ENCODE measurements at regions not wholly inside any gene's neighbourhood (a gene's known extent, or its start where the extent isn't known, plus 50 kb on each side); places are given as distances from the start of the nearest gene placed in this dataset.

GRCh38 chr5:167014401-167015056 lies 1276.9 kb upstream of the WWC1 start:
- intact Hi-C loops (cut with DNase I) = no loop called here
- ATAC-seq = no peak
- no peak for DNase-seq

- intact Hi-C loops (cut with DNase I) = no loop called here
- DNase-seq (no peak), ATAC-seq (no peak)
Observed at GRCh38 chr5:167020418-167020817, 1271.0 kb upstream of the WWC1 start.

GRCh38 chr5:167029488-167029887 lies 1262.0 kb upstream of the WWC1 start:
- intact Hi-C loops (cut with DNase I) = no loop called here
- DNase-seq = no peak
- no peak for ATAC-seq

GRCh38 chr5:167030500-167031120 lies 1260.8 kb upstream of the WWC1 start:
- ATAC-seq = no peak
- no peak for DNase-seq
- intact Hi-C loops (cut with DNase I) = no loop called here

- DNase-seq (no peak), ATAC-seq (no peak)
- intact Hi-C loops (cut with DNase I) = no loop called here
Observed at GRCh38 chr5:167036585-167036984, 1254.9 kb upstream of the WWC1 start.

GRCh38 chr5:167049043-167049663 lies 1242.3 kb upstream of the WWC1 start:
- ATAC-seq = peak; percentile 41 to 45
- no peak for DNase-seq
- intact Hi-C loops (cut with DNase I) = loop anchor here in 1 of 2 donors (10.0 kb wide), 1 partner anchor 1414 kb away; no protein-coding TSS in a partner anchor

- intact Hi-C loops (cut with DNase I) = loop anchor here in 1 of 2 donors (10.0 kb wide), 1 partner anchor 1415 kb away; no protein-coding TSS in a partner anchor
- DNase-seq (no peak), ATAC-seq (no peak)
Observed at GRCh38 chr5:167049771-167050567, 1241.5 kb upstream of the WWC1 start.

GRCh38 chr5:167050568-167051401 lies 1240.7 kb upstream of the WWC1 start:
- intact Hi-C loops (cut with DNase I) = no loop called here
- DNase-seq (no peak), ATAC-seq (peak in 1 of 2 donors; percentile 26)

- ATAC-seq = no peak
- intact Hi-C loops (cut with DNase I) = no loop called here
- no peak for DNase-seq
Observed at GRCh38 chr5:167051402-167051768, 1240.1 kb upstream of the WWC1 start.

GRCh38 chr5:167052791-167053190 lies 1238.7 kb upstream of the WWC1 start:
- DNase-seq (no peak), ATAC-seq (no peak)
- intact Hi-C loops (cut with DNase I) = no loop called here

- DNase-seq (no peak), ATAC-seq (peak; percentile 41 to 79)
- intact Hi-C loops (cut with DNase I) = no loop called here
Observed at GRCh38 chr5:167057665-167058064, 1233.8 kb upstream of the WWC1 start.

- ATAC-seq (no peak), DNase-seq (no peak)
- intact Hi-C loops (cut with DNase I) = no loop called here
Observed at GRCh38 chr5:167061695-167062094, 1229.8 kb upstream of the WWC1 start.

GRCh38 chr5:167063116-167063515 lies 1228.3 kb upstream of the WWC1 start:
- no peak for ATAC-seq
- DNase-seq = no peak
- intact Hi-C loops (cut with DNase I) = no loop called here

- ATAC-seq = no peak
- no peak for DNase-seq
- intact Hi-C loops (cut with DNase I) = no loop called here
Observed at GRCh38 chr5:167063788-167064187, 1227.7 kb upstream of the WWC1 start.

- ATAC-seq (no peak), DNase-seq (no peak)
- intact Hi-C loops (cut with DNase I) = no loop called here
Observed at GRCh38 chr5:167064198-167064776, 1227.2 kb upstream of the WWC1 start.

GRCh38 chr5:167065794-167066193 lies 1225.7 kb upstream of the WWC1 start:
- intact Hi-C loops (cut with DNase I) = no loop called here
- no peak for ATAC-seq
- DNase-seq = no peak

- no peak for DNase-seq
- intact Hi-C loops (cut with DNase I) = no loop called here
- peak in 1 of 2 donors; percentile 80 for ATAC-seq
Observed at GRCh38 chr5:167071981-167072610, 1219.3 kb upstream of the WWC1 start.

GRCh38 chr5:167081561-167081960 lies 1209.9 kb upstream of the WWC1 start:
- intact Hi-C loops (cut with DNase I) = no loop called here
- ATAC-seq (no peak), DNase-seq (no peak)

Measured in left cardiac atrium (tissue), 4 donors.